Stomach (tissue), 8 donors: ENCODE measurements at regions not wholly inside any gene's neighbourhood (a gene's known extent, or its start where the extent isn't known, plus 50 kb on each side); places are given as distances from the start of the nearest gene placed in this dataset.

ENCODE experiments used
- DNase-seq, 2 donors: peaks; one replicate each; pipeline versions ENCODE4 v3.0.0 to v3.0.0-alpha.2; 2013 to 2019
- H3K27ac ChIP-seq, 5 donors: fragments of 200-600 bp in 4 of 5; sonication (generic) in 4 of 5; one replicate each; pipeline ENCODE4 v1.5.1; 2013 to 2019; ENCODE audit warnings: mild to moderate bottlenecking in 1 of 5, moderate library complexity in 1 of 5
- H3K27me3 ChIP-seq, 3 donors: fragments of 200-600 bp; sonication (generic); one replicate each; pipeline ENCODE4 v1.5.1; 2017 to 2019; ENCODE audit warnings: mixed run types in 1 of 3
- H3K36me3 ChIP-seq, 4 donors: fragments of 200-600 bp; sonication (generic); 1 replicate in 3 of 4; 2 replicates in 1 of 4; pipeline ENCODE4 v1.5.1; 2016 to 2019
- H3K4me1 ChIP-seq, 4 donors: fragments of 200-600 bp; sonication (generic); one replicate each; pipeline ENCODE4 v1.5.1; 2016 to 2019
- H3K4me3 ChIP-seq, 4 donors: fragments of 200-600 bp; sonication (generic) in 3 of 4; one replicate each; pipeline ENCODE4 v1.5.1; 2016 to 2019; ENCODE audit warnings: mild to moderate bottlenecking in 1 of 4
- H3K9me3 ChIP-seq, 4 donors: fragments of 200-600 bp; sonication (generic); one replicate each; pipeline ENCODE4 v1.5.1; 2016 to 2019
- CTCF ChIP-seq, 7 experiments: fragments of 450-650 bp in 4 of 7; fragments of 200-600 bp in 3 of 7; sonication (generic) in 3 of 7; IDR thresholded peaks; one replicate each; pipeline ENCODE4 v1.5.1; 2016 to 2019; ENCODE audit warnings: antibody characterized with exemption in 7 of 7, control low read depth in 2 of 7, mild to moderate bottlenecking in 1 of 7
- EP300 ChIP-seq: sonication (generic); formaldehyde crosslinking; IDR thresholded peaks from one replicate; pipeline ENCODE4 v1.6.1; 2017; ENCODE audit warnings: antibody characterized with exemption
- POLR2A ChIP-seq, 4 donors: fragments of 450-650 bp; IDR thresholded peaks; one replicate each; pipeline ENCODE4 v1.6.1; 2016; ENCODE audit warnings: antibody characterized with exemption in 4 of 4, control low read depth in 2 of 4, mild to moderate bottlenecking in 1 of 4, moderate library complexity in 1 of 4
- POLR2AphosphoS5 ChIP-seq, 3 donors: sonication (generic); formaldehyde crosslinking; IDR thresholded peaks; one replicate each; pipeline ENCODE4 v1.6.1; 2016; ENCODE audit warnings: antibody characterized with exemption in 3 of 3
- WGBS, 5 donors: extraction: QIAGEN DNeasy Blood & Tissue Kit in 3 of 5; methylation state at CpG; one replicate each; pipeline versions ENCODE4 v1.1.5 to v1.1.7; 2013 to 2018; 5-methylcytosine and 5-hydroxymethylcytosine counted together
- intact Hi-C: fragments of 100-400 bp; cut with DNase I; formaldehyde crosslinking; loops from one replicate; pipeline ENCODE4 v1.15.1; 2023; ENCODE audit warnings: low total_unique reads
- donor health status: healthy with polysubstance abuse.
- donor health status: Bipolar disorder and iron deficiency.
- donor health status: healthy.

GRCh38 chr15:97053635-97054034 lies 723.1 kb downstream of the NR2F2 start:
- intact Hi-C loops = no loop called here
- no peak overlapping the region for H3K27ac ChIP-seq
- H3K4me1 ChIP-seq = no peaks in the 10 kb centered on the region
- H3K4me3 ChIP-seq = no peak overlapping the region
- no peaks in the 10 kb centered on the region for H3K27me3 ChIP-seq
- no peaks in the 10 kb centered on the region for H3K36me3 ChIP-seq
- 37 to 90% (median 44%) methylated on average over 2 of the region's 2 CpGs for WGBS, 5 donors
- no peaks in the 10 kb centered on the region for H3K9me3 ChIP-seq
- TF ChIP-seq EP300 (no peak), POLR2AphosphoS5 (IDR thresholded peaks at IDR 0.05) (no peak), CTCF (IDR thresholded peaks at IDR 0.05) (no peak), POLR2A (IDR thresholded peaks at IDR 0.05) (no peak)
- no peak for DNase-seq

GRCh38 chr15:97057503-97057902 lies 727.0 kb downstream of the NR2F2 start:
- no peaks in the 10 kb centered on the region for H3K27me3 ChIP-seq
- no peak for DNase-seq
- H3K4me3 ChIP-seq = no peak overlapping the region
- intact Hi-C loops = no loop called here
- TF ChIP-seq POLR2A (IDR thresholded peaks at IDR 0.05) = no peak
- no peak for TF ChIP-seq CTCF (IDR thresholded peaks at IDR 0.05)
- no peak for TF ChIP-seq POLR2AphosphoS5 (IDR thresholded peaks at IDR 0.05)
- TF ChIP-seq EP300 = no peak
- no peaks in the 10 kb centered on the region for H3K9me3 ChIP-seq
- no peak overlapping the region for H3K27ac ChIP-seq
- no peaks in the 10 kb centered on the region for H3K4me1 ChIP-seq
- no peaks in the 10 kb centered on the region for H3K36me3 ChIP-seq
- whole genome bisulfite sequencing, 5 donors = 84 to 90% (median 88%) methylated on average over 6 of the region's 6 CpGs

- intact Hi-C loops = no loop called here
- H3K27me3 ChIP-seq = no peaks in the 10 kb centered on the region
- H3K9me3 ChIP-seq = no peaks in the 10 kb centered on the region
- DNase-seq = no peak
- no peak overlapping the region for H3K4me3 ChIP-seq
- no peaks in the 10 kb centered on the region for H3K4me1 ChIP-seq
- TF ChIP-seq POLR2AphosphoS5 (IDR thresholded peaks at IDR 0.05) = no peak
- no peak for TF ChIP-seq CTCF (IDR thresholded peaks at IDR 0.05)
- no peak for TF ChIP-seq POLR2A (IDR thresholded peaks at IDR 0.05)
- no peak for TF ChIP-seq EP300
- no peak overlapping the region for H3K27ac ChIP-seq
- no peaks in the 10 kb centered on the region for H3K36me3 ChIP-seq
- 71 to 87% (median 79%) methylated on average over 5 of the region's 5 CpGs for WGBS, 5 donors
Measured at GRCh38 chr15:97059281-97059680, 728.8 kb downstream of the NR2F2 start.

- TF ChIP-seq EP300 = no peak
- TF ChIP-seq POLR2A (IDR thresholded peaks at IDR 0.05) = no peak
- TF ChIP-seq POLR2AphosphoS5 (IDR thresholded peaks at IDR 0.05) = no peak
- TF ChIP-seq CTCF (IDR thresholded peaks at IDR 0.05) = no peak
- H3K4me3 ChIP-seq = no peak overlapping the region
- intact Hi-C loops = no loop called here
- no peaks in the 10 kb centered on the region for H3K36me3 ChIP-seq
- WGBS, 5 donors = 45 to 74% (median 50%) methylated on average over 2 of the region's 2 CpGs
- DNase-seq = no peak
- H3K27me3 ChIP-seq = no peaks in the 10 kb centered on the region
- H3K27ac ChIP-seq = no peak overlapping the region
- H3K4me1 ChIP-seq = no peaks in the 10 kb centered on the region
- no peaks in the 10 kb centered on the region for H3K9me3 ChIP-seq
Measured at GRCh38 chr15:97061392-97061791, 730.9 kb downstream of the NR2F2 start.
